ENCODE measurements at regions not wholly inside any gene's neighbourhood (a gene's known extent, or its start where the extent isn't known, plus 50 kb on each side); places are given as distances from the start of the nearest gene placed in this dataset.

DNA sequence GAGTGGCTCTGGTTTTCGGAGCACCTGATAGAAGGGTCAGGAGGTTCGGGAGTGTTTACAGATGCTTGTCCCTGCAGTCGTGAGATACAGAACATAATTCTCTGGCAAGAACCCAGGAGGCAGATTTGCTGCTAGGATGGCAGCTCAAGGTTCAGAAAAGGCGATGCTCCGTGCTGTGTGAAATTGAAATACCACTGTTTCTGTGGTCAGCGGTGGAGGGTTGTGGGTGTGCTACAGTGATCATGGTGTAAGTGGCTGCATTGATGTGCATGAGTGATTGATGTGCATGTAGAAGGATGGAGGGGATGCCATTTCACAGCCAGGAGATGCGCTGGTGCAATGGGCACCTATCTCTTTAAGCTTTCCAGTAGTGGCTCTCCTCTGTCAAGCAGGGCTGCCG is 322.1 kb downstream of the GALR1 start:
- H4K20me1 ChIP-seq (ENCODE audit: insufficient read depth), result no peaks in the 10 kb centered on the region
- H3K9ac ChIP-seq (ENCODE audit: low read length), result no peak overlapping the region
- H3F3A ChIP-seq (ENCODE audit: insufficient read depth, low read length, poor library complexity, severe bottlenecking), result no peaks in the 10 kb centered on the region
- no peaks in the 10 kb centered on the region for H3K9me2 ChIP-seq (ENCODE audit: insufficient read depth, low read length)
- H3K27ac ChIP-seq (ENCODE audit: low read length), result no peak overlapping the region
- H3K9me3 ChIP-seq (ENCODE audit: low read length), result no peaks in the 10 kb centered on the region
- TF ChIP-seq MXI1 (conservative IDR thresholded peaks at IDR 0.05; ENCODE audit: poor library complexity, severe bottlenecking), result no peak
- no peaks in the 10 kb centered on the region for H3K27me3 ChIP-seq (ENCODE audit: insufficient read depth, low read depth, low read length)
- H2AFZ ChIP-seq (ENCODE audit: low read depth, low read length), result no peak overlapping the region
- H3K79me2 ChIP-seq (replicated peaks; ENCODE audit: insufficient read depth, low read length), result no peaks in the 10 kb centered on the region
- H3K36me3 ChIP-seq (ENCODE audit: insufficient read depth, low read length), result no peaks in the 10 kb centered on the region
- no peak overlapping the region for H3K4me2 ChIP-seq (ENCODE audit: low read length)
- H3K4me3 ChIP-seq (ENCODE audit: low read length), result no peak overlapping the region

DNA sequence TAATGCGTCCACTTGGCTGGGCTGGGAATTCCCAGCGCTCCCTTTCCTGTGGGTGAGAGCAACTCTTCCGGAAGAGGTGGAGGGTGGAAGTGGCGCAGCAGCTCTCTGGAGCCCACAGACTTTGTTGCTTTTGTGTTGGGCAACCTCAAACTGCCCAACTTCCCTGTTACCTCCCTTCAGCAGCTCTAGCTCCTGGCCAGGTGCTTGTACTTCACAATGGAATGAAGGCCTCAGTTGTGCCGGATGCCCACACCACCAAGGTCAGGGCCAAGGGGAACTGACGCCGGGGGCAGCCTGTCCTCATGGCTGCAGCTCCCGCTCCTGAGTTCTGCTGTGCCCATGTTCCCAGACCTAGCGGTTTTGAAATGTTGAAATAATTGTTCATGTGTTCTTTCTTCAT is 322.9 kb downstream of the GALR1 start:
- TF ChIP-seq MXI1 (conservative IDR thresholded peaks at IDR 0.05; ENCODE audit: poor library complexity, severe bottlenecking) (no peak), SMC3 (conservative IDR thresholded peaks at IDR 0.05; ENCODE audit: poor library complexity) (no peak), POLR2AphosphoS5 (IDR thresholded peaks at IDR 0.05) (no peak), EP300 (conservative IDR thresholded peaks at IDR 0.05; ENCODE audit: poor library complexity, severe bottlenecking) (no peak), RAD21 (conservative IDR thresholded peaks at IDR 0.05) (no peak)
- TF ChIP-seq, protein P1, sequence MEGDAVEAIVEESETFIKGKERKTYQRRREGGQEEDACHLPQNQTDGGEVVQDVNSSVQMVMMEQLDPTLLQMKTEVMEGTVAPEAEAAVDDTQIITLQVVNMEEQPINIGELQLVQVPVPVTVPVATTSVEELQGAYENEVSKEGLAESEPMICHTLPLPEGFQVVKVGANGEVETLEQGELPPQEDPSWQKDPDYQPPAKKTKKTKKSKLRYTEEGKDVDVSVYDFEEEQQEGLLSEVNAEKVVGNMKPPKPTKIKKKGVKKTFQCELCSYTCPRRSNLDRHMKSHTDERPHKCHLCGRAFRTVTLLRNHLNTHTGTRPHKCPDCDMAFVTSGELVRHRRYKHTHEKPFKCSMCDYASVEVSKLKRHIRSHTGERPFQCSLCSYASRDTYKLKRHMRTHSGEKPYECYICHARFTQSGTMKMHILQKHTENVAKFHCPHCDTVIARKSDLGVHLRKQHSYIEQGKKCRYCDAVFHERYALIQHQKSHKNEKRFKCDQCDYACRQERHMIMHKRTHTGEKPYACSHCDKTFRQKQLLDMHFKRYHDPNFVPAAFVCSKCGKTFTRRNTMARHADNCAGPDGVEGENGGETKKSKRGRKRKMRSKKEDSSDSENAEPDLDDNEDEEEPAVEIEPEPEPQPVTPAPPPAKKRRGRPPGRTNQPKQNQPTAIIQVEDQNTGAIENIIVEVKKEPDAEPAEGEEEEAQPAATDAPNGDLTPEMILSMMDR (IDR thresholded peaks at IDR 0.05; ENCODE audit: poor library complexity, severe bottlenecking), result no peak
- TF ChIP-seq, protein P2, sequence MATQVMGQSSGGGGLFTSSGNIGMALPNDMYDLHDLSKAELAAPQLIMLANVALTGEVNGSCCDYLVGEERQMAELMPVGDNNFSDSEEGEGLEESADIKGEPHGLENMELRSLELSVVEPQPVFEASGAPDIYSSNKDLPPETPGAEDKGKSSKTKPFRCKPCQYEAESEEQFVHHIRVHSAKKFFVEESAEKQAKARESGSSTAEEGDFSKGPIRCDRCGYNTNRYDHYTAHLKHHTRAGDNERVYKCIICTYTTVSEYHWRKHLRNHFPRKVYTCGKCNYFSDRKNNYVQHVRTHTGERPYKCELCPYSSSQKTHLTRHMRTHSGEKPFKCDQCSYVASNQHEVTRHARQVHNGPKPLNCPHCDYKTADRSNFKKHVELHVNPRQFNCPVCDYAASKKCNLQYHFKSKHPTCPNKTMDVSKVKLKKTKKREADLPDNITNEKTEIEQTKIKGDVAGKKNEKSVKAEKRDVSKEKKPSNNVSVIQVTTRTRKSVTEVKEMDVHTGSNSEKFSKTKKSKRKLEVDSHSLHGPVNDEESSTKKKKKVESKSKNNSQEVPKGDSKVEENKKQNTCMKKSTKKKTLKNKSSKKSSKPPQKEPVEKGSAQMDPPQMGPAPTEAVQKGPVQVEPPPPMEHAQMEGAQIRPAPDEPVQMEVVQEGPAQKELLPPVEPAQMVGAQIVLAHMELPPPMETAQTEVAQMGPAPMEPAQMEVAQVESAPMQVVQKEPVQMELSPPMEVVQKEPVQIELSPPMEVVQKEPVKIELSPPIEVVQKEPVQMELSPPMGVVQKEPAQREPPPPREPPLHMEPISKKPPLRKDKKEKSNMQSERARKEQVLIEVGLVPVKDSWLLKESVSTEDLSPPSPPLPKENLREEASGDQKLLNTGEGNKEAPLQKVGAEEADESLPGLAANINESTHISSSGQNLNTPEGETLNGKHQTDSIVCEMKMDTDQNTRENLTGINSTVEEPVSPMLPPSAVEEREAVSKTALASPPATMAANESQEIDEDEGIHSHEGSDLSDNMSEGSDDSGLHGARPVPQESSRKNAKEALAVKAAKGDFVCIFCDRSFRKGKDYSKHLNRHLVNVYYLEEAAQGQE (IDR thresholded peaks at IDR 0.05; ENCODE audit: borderline replicate concordance), result no peak
- Histone ChIP-seq H3K4me3 (ENCODE audit: low read length) (no peak overlapping the region), H3K9ac (ENCODE audit: low read length) (no peak overlapping the region), H3K27me3 (ENCODE audit: insufficient read depth, low read depth, low read length) (no peaks in the 10 kb centered on the region), H3K9me2 (ENCODE audit: insufficient read depth, low read length) (no peaks in the 10 kb centered on the region), H3K9me3 (ENCODE audit: low read length) (no peaks in the 10 kb centered on the region), H2AFZ (ENCODE audit: low read depth, low read length) (no peak overlapping the region), H3K27ac (ENCODE audit: low read length) (no peak overlapping the region), H3K79me2 (replicated peaks; ENCODE audit: insufficient read depth, low read length) (no peaks in the 10 kb centered on the region), H3K36me3 (ENCODE audit: insufficient read depth, low read length) (no peaks in the 10 kb centered on the region), H3F3A (ENCODE audit: insufficient read depth, low read length, poor library complexity, severe bottlenecking) (no peaks in the 10 kb centered on the region), H4K20me1 (ENCODE audit: insufficient read depth) (no peaks in the 10 kb centered on the region), H3K4me2 (ENCODE audit: low read length) (no peak overlapping the region)

GRCh38 chr18:77573571-77573970 is 323.9 kb downstream of the GALR1 start:
- Histone ChIP-seq H2AFZ (ENCODE audit: low read depth, low read length) (no peak overlapping the region), H3F3A (ENCODE audit: insufficient read depth, low read length, poor library complexity, severe bottlenecking) (no peaks in the 10 kb centered on the region), H3K4me2 (ENCODE audit: low read length) (no peak overlapping the region), H3K36me3 (ENCODE audit: insufficient read depth, low read length) (no peaks in the 10 kb centered on the region), H3K9ac (ENCODE audit: low read length) (no peak overlapping the region), H3K9me2 (ENCODE audit: insufficient read depth, low read length) (no peaks in the 10 kb centered on the region), H3K9me3 (ENCODE audit: low read length) (no peaks in the 10 kb centered on the region), H4K20me1 (ENCODE audit: insufficient read depth) (no peaks in the 10 kb centered on the region), H3K27ac (ENCODE audit: low read length) (no peak overlapping the region), H3K4me3 (ENCODE audit: low read length) (no peak overlapping the region), H3K79me2 (replicated peaks; ENCODE audit: insufficient read depth, low read length) (no peaks in the 10 kb centered on the region), H3K27me3 (ENCODE audit: insufficient read depth, low read depth, low read length) (no peaks in the 10 kb centered on the region)
- TF ChIP-seq RAD21 (conservative IDR thresholded peaks at IDR 0.05), result no peak
- TF ChIP-seq, protein P2 (IDR thresholded peaks at IDR 0.05; ENCODE audit: borderline replicate concordance), result no peak
- TF ChIP-seq TAF1 (IDR thresholded peaks at IDR 0.05; ENCODE audit: low read depth), result no peak
- TF ChIP-seq EP300 (conservative IDR thresholded peaks at IDR 0.05; ENCODE audit: poor library complexity, severe bottlenecking), result no peak
- TF ChIP-seq POLR2AphosphoS5 (IDR thresholded peaks at IDR 0.05), result no peak
- TF ChIP-seq, protein P1 (IDR thresholded peaks at IDR 0.05; ENCODE audit: poor library complexity, severe bottlenecking), result no peak
- no peak for TF ChIP-seq EZH2 (IDR thresholded peaks at IDR 0.05; ENCODE audit: borderline replicate concordance, insufficient read depth, low read length, poor library complexity, severe bottlenecking)
- TF ChIP-seq MXI1 (conservative IDR thresholded peaks at IDR 0.05; ENCODE audit: poor library complexity, severe bottlenecking), result no peak
- no peak for TF ChIP-seq SMC3 (conservative IDR thresholded peaks at IDR 0.05; ENCODE audit: poor library complexity)
